H1 (cell line): ENCODE measurements at regions not wholly inside any gene's neighbourhood (a gene's known extent, or its start where the extent isn't known, plus 50 kb on each side); places are given as distances from the start of the nearest gene placed in this dataset.

Experiments used
- CHD7 ChIP-seq: fragments of 300-600 bp; sonication (generic); IDR thresholded peaks from 2 replicates; pipeline ENCODE4 v1.7.1; 2012; ENCODE audit warnings: low read length, moderate library complexity, mild to moderate bottlenecking, inconsistent platforms; ENCODE audit not compliant: insufficient replicate concordance
- GTF2F1 ChIP-seq: IDR thresholded peaks from 2 replicates; pipeline ENCODE4 v1.6.1; 2012; ENCODE audit warnings: low read depth, low read length, improper control_type of control experiment, borderline replicate concordance
- RXRA ChIP-seq: IDR thresholded peaks from 2 replicates; pipeline ENCODE4 v1.6.1; 2011; ENCODE audit warnings: low read depth, mild to moderate bottlenecking, low read length, moderate library complexity; ENCODE audit not compliant: insufficient read depth
- TEAD4 ChIP-seq: IDR thresholded peaks from 2 replicates; pipeline ENCODE4 v1.6.1; 2012; ENCODE audit warnings: low read depth, low read length, inconsistent platforms, mixed read lengths

DNA sequence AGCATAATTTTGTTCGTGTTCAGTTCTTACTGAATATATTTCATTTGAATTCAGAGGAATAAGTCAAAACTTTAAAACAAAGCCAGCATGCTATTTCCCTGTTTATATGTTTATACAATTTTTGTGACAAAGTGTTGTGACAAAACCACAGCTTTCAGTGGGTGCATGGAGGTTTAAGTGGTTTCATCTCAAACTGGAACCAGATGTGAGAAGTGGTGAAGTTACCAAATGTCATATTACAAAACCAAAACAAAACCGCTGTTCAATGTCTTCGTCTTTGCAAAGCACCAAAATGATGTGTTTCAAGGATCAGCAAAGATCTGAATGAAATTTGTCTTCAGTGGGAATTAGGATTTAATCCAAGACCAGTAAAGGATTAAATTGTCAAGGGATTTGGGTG, 59.3 kb upstream of the OSTN start (continued):
- no peak for TF ChIP-seq CHD7
- no peak for TF ChIP-seq GTF2F1
- no peak for TF ChIP-seq RXRA
- no peak for TF ChIP-seq TEAD4
